Transverse colon (tissue), 4 donors: ENCODE measurements at regions not wholly inside any gene's neighbourhood (a gene's known extent, or its start where the extent isn't known, plus 50 kb on each side); places are given as distances from the start of the nearest gene placed in this dataset.

Experiments
- EP300 ChIP-seq: sonication (generic); formaldehyde crosslinking; IDR thresholded peaks from one replicate; pipeline ENCODE4 v1.6.1; 2017; ENCODE audit warnings: antibody characterized with exemption, low read depth
- POLR2A ChIP-seq: fragments of 450-650 bp; IDR thresholded peaks from one replicate; pipeline ENCODE4 v1.6.1; 2016; ENCODE audit warnings: antibody characterized with exemption, mild to moderate bottlenecking, moderate library complexity
- POLR2AphosphoS5 ChIP-seq, 3 donors: sonication (generic); formaldehyde crosslinking; IDR thresholded peaks; one replicate each; pipeline ENCODE4 v1.6.1; 2016; ENCODE audit warnings: antibody characterized with exemption in 3 of 3
- TF ChIP-seq, protein P1 (sequence below), 5 experiments: fragments of 200-600 bp in 3 of 5; fragments of 450-650 bp in 2 of 5; sonication (generic) in 3 of 5; IDR thresholded peaks; 1 replicate in 2 of 5; 2 replicates in 3 of 5; pipeline ENCODE4 v1.5.1; 2016 to 2017; ENCODE audit warnings: antibody characterized with exemption in 5 of 5, inconsistent platforms in 3 of 5, mild to moderate bottlenecking in 2 of 5, moderate library complexity in 1 of 5

DNA sequence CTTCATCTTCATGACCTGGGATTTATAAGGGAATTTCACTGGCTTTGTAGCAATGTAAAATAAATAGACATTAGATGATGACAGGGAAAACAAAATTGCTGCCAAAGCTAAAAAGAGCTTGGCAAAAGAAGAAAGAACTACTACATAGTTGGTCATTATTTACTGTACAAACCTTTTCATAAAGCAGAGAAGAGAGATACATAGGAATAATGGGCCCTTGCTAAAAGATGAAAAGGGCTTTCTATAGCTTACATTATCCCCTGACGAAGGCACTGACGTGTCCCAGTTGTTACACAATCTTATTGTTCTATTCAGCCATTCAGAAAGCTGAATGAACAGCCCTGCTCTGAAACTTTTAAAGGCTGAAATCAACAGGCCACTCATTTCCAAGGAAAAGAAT, 57.1 kb downstream of the ZC3H11B start:
- TF ChIP-seq POLR2A (no peak), POLR2AphosphoS5 (IDR thresholded peaks at IDR 0.05) (no peak), EP300 (no peak)
- TF ChIP-seq, protein P1, sequence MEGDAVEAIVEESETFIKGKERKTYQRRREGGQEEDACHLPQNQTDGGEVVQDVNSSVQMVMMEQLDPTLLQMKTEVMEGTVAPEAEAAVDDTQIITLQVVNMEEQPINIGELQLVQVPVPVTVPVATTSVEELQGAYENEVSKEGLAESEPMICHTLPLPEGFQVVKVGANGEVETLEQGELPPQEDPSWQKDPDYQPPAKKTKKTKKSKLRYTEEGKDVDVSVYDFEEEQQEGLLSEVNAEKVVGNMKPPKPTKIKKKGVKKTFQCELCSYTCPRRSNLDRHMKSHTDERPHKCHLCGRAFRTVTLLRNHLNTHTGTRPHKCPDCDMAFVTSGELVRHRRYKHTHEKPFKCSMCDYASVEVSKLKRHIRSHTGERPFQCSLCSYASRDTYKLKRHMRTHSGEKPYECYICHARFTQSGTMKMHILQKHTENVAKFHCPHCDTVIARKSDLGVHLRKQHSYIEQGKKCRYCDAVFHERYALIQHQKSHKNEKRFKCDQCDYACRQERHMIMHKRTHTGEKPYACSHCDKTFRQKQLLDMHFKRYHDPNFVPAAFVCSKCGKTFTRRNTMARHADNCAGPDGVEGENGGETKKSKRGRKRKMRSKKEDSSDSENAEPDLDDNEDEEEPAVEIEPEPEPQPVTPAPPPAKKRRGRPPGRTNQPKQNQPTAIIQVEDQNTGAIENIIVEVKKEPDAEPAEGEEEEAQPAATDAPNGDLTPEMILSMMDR (IDR thresholded peaks at IDR 0.05), result no peak
